Suppressor macrophage (primary cell): ENCODE measurements at regions not wholly inside any gene's neighbourhood (a gene's known extent, or its start where the extent isn't known, plus 50 kb on each side); places are given as distances from the start of the nearest gene placed in this dataset.

ENCODE experiments used
- DNase-seq, 4 experiments: peaks; one replicate each; pipeline ENCODE4 v3.0.0-alpha.2; 2020 to 2022

- no peak for DNase-seq
Observed at GRCh38 chr7:27462575-27463270, 200.0 kb downstream of the HIBADH start.

DNA sequence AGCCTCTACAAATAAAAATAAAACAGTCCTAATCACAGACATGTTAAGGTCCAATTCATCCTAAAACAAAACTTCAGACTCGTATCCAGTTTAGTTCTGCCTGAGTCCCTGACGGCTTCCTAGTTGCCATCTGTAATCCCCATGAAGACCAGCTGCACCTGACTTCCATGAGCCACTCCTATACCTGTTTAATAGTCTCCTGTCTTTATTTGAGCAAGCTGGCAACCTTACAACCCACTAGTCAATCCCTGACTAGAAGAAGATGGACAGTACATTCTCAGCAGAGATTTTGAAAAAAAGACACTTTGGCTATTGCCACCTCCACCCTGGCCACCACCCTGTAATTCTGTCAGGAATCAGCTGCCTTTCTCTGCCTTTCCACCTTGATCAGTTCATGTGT lies 197.7 kb downstream of the HIBADH start:
- DNase-seq: no peak

GRCh38 chr7:27466703-27467102 lies 196.0 kb downstream of the HIBADH start:
- no peak for DNase-seq

GRCh38 chr7:27472043-27472442 lies 190.6 kb downstream of the HIBADH start:
- DNase-seq: no peak
